BJ (cell line): ENCODE measurements at regions not wholly inside any gene's neighbourhood (a gene's known extent, or its start where the extent isn't known, plus 50 kb on each side); places are given as distances from the start of the nearest gene placed in this dataset.

ENCODE experiments used
- CTCF ChIA-PET: fragments of 350-600 bp; formaldehyde crosslinking; extraction: SDS; loops from one replicate; lab custom pipeline; 2021; ENCODE audit warnings: antibody characterized with exemption, inconsistent platforms; lab: Yijun Ruan, JAX
- POLR2A ChIA-PET: fragments of 300-600 bp; sonication (Branson Sonifier 250); formaldehyde crosslinking; extraction: SDS; loops from one replicate; lab custom pipeline; 2021; ENCODE audit warnings: antibody characterized with exemption; lab: Charles Lee
- DNase-seq: peaks from one replicate; pipeline ENCODE4 v3.0.0-alpha.2; 2011; ENCODE audit warnings: low read depth
- H3K27me3 ChIP-seq: 2 replicates; pipeline ENCODE4 v1.6.0; 2011; ENCODE audit warnings: low read length; ENCODE audit not compliant: control insufficient read depth, insufficient read depth
- H3K36me3 ChIP-seq: 2 replicates; pipeline ENCODE4 v1.5.1; 2011; ENCODE audit warnings: low read length; ENCODE audit not compliant: control insufficient read depth, insufficient read depth
- H3K4me3 ChIP-seq: 2 replicates; pipeline ENCODE4 v1.5.1; 2011; ENCODE audit warnings: low read depth, mild to moderate bottlenecking, control low read depth, low read length
- CTCF ChIP-seq: IDR thresholded peaks from 2 replicates; pipeline ENCODE4 v1.5.1; 2011; ENCODE audit warnings: low read depth, mild to moderate bottlenecking, control low read depth, inconsistent platforms, low read length, moderate library complexity; ENCODE audit not compliant: insufficient read depth

- ChIA-PET CTCF (no interaction called here), POLR2A (no interaction called here)
Measured at GRCh38 chr6:102907181-102907580, 1513.7 kb downstream of the GRIK2 start.

GRCh38 chr6:102902471-102902870, 1509.0 kb downstream of the GRIK2 start:
- no peak for DNase-seq
- no peak overlapping the region for H3K4me3 ChIP-seq
- H3K27me3 ChIP-seq: no peaks in the 10 kb centered on the region
- ChIA-PET CTCF (no interaction called here), POLR2A (no interaction called here)
- H3K36me3 ChIP-seq: no peaks in the 10 kb centered on the region
- no peak for TF ChIP-seq CTCF

More at GRCh38 chr6:102907181-102907580, 1513.7 kb downstream of the GRIK2 start:
- no peak overlapping the region for H3K4me3 ChIP-seq
- DNase-seq: no peak
- TF ChIP-seq CTCF: no peak
- H3K27me3 ChIP-seq: no peaks in the 10 kb centered on the region
- no peaks in the 10 kb centered on the region for H3K36me3 ChIP-seq

- CTCF ChIA-PET: no interaction called here
- no peak for DNase-seq
- H3K27me3 ChIP-seq: no peaks in the 10 kb centered on the region
- TF ChIP-seq CTCF: no peak
- POLR2A ChIA-PET: no interaction called here
- H3K4me3 ChIP-seq: no peak overlapping the region
- H3K36me3 ChIP-seq: no peaks in the 10 kb centered on the region
Measured at GRCh38 chr6:102895683-102896082, 1502.2 kb downstream of the GRIK2 start.

GRCh38 chr6:102885165-102885564, 1491.7 kb downstream of the GRIK2 start:
- POLR2A ChIA-PET: no interaction called here
- Histone ChIP-seq H3K36me3 (no peaks in the 10 kb centered on the region), H3K27me3 (no peaks in the 10 kb centered on the region), H3K4me3 (no peak overlapping the region)
- CTCF ChIA-PET: no interaction called here
- no peak for DNase-seq
- no peak for TF ChIP-seq CTCF

GRCh38 chr6:102853249-102853955, 1459.9 kb downstream of the GRIK2 start:
- ChIA-PET CTCF (no interaction called here), POLR2A (no interaction called here)
- no peak for TF ChIP-seq CTCF
- H3K36me3 ChIP-seq: no peaks in the 10 kb centered on the region
- H3K4me3 ChIP-seq: no peak overlapping the region
- H3K27me3 ChIP-seq: no peaks in the 10 kb centered on the region
- no peak for DNase-seq
